SU-DHL-6 (cell line): ENCODE measurements at regions not wholly inside any gene's neighbourhood (a gene's known extent, or its start where the extent isn't known, plus 50 kb on each side); places are given as distances from the start of the nearest gene placed in this dataset.

ENCODE experiments used
- EZH2phosphoT487 ChIP-seq: fragments of 200-600 bp; sonication (generic), shearing (Covaris generic); conservative IDR thresholded peaks from 2 replicates; pipeline ENCODE4 v1.6.1; 2018; ENCODE audit warnings: mild to moderate bottlenecking, antibody characterized with exemption, low read length, moderate library complexity, mixed read lengths
- TF ChIP-seq, protein P1 (sequence below): fragments of 200-600 bp; sonication (generic); IDR thresholded peaks from one replicate; pipeline ENCODE4 v1.5.1; 2017; ENCODE audit warnings: antibody characterized with exemption, mild to moderate bottlenecking, low read length, moderate library complexity; ENCODE audit not compliant: insufficient read depth, poor library complexity, severe bottlenecking

DNA sequence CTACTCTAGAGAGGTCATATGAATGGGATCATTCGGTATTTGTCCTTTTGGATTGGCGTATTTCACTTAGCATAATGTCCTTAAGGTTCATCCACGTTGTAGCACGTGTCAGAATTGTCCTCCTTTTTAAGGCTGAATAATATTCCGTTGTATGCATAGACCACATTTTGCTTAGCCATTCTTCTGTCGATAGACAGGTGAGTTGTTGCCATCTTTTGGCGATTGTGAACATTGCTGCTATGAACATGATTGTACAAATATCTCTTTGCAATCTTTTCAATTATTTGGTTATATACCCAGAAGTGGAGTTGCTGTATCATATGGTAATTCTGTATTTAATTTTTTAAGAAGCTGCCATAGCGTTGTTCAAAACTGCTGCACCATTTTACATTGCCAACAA is 52.4 kb upstream of the GOLGA8J start:
- TF ChIP-seq, protein P1, sequence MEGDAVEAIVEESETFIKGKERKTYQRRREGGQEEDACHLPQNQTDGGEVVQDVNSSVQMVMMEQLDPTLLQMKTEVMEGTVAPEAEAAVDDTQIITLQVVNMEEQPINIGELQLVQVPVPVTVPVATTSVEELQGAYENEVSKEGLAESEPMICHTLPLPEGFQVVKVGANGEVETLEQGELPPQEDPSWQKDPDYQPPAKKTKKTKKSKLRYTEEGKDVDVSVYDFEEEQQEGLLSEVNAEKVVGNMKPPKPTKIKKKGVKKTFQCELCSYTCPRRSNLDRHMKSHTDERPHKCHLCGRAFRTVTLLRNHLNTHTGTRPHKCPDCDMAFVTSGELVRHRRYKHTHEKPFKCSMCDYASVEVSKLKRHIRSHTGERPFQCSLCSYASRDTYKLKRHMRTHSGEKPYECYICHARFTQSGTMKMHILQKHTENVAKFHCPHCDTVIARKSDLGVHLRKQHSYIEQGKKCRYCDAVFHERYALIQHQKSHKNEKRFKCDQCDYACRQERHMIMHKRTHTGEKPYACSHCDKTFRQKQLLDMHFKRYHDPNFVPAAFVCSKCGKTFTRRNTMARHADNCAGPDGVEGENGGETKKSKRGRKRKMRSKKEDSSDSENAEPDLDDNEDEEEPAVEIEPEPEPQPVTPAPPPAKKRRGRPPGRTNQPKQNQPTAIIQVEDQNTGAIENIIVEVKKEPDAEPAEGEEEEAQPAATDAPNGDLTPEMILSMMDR = no peak
- no peak for TF ChIP-seq EZH2phosphoT487
